Amygdala (tissue), 56 donors: ENCODE measurements at regions not wholly inside any gene's neighbourhood (a gene's known extent, or its start where the extent isn't known, plus 50 kb on each side); places are given as distances from the start of the nearest gene placed in this dataset.
"Not testable (repeated sequence)": the region's sequence is repeated elsewhere in the genome, so short reads cannot be mapped to it uniquely, and the experiment has no call there.

Source experiments
- DNase-seq, 56 donors: peaks; one replicate each; lab custom pipeline; 2025; lab: John Stamatoyannopoulos, UW

DNA sequence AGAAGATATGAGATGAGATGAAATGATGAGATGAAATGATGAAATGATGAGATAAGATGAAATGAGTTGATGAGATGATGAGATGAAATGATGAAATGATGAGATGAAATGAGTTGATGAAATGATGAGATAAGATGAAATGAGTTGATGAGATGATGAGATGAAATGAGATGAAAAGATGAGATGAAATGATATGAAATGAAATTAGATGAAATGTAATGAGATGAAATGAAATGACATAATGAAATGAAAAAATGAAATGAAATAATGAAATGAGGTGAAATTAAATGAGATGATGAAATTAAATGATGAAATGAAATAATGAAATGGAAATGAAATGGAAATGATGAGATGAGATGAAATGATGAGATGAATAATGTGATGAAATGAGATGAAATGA is 231.6 kb downstream of the GOLGA6L6 start:
- not testable (repeated sequence) for DNase-seq

DNA sequence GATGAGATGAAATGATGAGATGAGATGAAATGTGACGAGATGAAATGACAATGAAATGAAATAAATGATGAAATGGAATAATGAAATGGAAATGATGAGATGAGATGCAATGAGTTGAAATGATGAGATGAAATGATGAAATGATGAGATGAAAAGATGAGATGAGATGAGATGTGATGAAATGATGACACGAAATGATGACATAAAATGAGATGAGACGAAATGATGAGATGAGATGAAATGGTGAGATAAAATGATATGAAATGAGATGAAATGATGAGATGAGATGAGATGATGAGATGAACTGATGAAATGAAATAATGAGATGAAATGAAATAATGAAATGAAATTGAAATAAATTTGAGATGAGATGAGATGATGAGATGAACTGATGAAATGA is 232.2 kb downstream of the GOLGA6L6 start:
- DNase-seq = not testable (repeated sequence)

DNA sequence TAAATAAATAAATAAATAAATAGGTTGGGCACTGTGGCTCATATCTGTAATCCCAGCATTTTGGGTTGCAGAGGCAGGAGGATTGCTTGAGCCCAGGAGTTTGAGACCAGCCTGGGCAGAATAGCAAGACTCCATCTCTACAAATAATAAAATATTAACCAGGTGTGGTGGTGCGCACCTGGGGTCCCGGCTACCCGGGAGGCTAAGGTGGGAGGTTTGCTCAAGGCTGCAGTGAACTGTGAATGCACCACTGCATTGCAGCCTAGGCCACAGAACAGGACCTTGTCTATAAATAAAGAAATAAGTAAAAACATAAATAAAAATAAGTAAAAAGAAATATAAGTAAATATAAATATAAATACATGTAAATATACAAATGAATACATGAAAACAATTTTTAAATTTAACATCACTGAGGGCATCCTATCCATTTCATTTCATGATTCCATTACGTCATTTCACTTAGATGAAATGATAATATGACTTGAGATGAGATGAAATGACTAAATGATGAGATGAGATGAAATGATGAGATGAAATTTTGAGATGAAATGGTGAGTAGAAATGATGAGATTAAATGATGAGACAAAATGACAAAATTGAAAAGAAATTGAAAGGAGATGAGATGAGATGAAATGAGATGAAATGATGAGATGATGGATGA is 233.4 kb downstream of the GOLGA6L6 start:
- not testable (repeated sequence) for DNase-seq

GRCh38 chr15:20307137-20307536 is 234.5 kb downstream of the GOLGA6L6 start:
- DNase-seq = not testable (repeated sequence)

DNA sequence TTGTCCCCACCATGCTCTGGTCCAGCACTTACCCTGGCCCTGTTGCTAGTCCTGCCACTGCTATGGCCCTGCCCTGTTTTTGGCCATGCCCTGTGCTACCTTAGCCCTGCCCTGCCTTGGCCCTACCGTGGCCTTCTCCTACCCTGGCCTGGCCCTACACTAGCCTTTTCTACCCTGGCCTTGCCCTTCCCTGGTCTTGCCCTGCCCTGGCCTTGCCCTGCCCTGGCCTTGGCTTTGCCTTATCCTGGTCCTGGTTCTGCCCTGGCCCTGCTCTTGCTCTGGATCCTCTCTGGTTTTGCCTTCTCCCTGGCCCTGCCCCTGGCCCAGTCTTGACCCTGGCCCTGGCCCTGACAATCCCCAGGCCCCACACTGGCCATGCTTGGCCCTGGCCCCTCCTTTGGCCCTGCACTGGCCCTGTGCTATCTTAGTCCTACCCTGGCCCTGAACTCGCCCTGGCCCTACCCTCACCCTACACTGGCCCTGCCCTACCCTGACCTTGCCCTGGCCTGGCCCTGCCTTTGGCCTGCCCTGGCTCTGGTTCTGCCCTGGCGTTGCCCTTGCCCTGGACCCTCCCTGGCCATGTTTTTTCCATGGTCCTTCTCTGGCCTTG is 235.0 kb downstream of the GOLGA6L6 start:
- not testable (repeated sequence) for DNase-seq

DNA sequence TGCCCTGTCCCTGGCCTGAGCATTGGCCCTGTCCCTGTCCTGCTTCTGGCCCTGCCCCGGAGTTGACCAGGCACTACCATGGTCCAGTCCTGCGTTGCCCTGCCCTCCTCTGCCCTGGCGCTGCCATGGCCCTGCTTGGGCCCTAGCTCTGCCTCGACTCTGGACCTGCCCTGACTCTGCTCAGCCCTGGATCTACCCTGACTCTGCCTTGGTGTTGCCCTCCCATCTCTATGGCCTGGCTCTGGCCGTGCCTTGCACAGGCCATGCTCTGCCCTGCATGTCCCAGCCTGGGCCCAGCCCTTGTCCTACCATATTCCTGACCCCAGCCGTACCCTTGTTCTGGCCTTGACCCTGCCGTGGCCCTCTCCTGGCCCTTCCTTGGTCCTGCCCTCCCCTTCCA is 235.7 kb downstream of the GOLGA6L6 start:
- not testable (repeated sequence) for DNase-seq

- DNase-seq = not testable (repeated sequence)
Measured at GRCh38 chr15:20305015-20305465, 236.6 kb downstream of the GOLGA6L6 start.

GRCh38 chr15:20304282-20305014 is 237.2 kb downstream of the GOLGA6L6 start:
- not testable (repeated sequence) for DNase-seq

- DNase-seq = not testable (repeated sequence)
Measured at GRCh38 chr15:20303248-20304171, 238.1 kb downstream of the GOLGA6L6 start.

DNA sequence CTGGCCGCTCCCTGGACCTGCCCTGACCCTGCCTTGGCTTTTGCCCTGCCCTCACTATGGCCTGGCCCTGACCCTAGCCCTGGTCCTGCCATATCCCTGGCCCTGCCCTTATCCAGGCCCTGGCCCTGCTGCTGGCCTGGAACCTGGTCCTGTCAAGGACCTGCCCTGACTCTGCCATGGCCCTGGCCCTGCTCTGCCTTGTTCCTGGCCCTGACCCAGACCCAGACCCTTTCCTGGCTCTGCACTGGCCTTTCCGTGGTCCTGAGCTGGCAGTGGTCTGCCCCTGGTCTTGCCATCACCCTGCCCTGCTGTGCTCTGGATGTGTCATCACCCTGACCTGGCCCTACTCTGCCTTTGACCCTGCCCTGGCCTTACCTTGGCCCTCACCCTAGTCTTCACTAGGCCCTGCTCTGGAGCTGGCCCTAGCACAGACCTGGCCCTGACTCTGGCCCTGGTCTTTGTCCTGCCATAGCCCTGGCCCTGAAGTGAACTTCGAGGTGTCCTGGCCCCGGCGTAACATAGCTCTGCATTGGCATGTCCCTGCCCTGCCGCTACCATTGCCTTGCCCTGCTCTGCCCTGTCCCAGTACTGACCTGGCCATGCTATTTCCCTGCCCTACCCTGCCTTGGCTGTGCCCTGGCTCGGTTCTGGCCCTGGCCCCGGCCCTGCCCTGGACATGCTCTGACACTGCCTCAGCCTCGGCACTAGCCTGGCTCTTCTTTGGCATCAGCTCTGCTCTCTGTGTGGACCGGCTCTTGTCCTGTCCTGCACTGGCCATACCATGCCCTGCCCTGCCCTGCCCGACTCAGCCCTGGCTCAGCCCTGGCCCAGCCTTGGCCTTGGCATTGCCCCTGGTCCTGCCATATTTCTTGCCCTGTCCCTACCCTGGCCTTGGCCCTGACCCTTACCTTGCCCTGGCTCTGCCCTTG is 239.2 kb downstream of the GOLGA6L6 start:
- not testable (repeated sequence) for DNase-seq

DNA sequence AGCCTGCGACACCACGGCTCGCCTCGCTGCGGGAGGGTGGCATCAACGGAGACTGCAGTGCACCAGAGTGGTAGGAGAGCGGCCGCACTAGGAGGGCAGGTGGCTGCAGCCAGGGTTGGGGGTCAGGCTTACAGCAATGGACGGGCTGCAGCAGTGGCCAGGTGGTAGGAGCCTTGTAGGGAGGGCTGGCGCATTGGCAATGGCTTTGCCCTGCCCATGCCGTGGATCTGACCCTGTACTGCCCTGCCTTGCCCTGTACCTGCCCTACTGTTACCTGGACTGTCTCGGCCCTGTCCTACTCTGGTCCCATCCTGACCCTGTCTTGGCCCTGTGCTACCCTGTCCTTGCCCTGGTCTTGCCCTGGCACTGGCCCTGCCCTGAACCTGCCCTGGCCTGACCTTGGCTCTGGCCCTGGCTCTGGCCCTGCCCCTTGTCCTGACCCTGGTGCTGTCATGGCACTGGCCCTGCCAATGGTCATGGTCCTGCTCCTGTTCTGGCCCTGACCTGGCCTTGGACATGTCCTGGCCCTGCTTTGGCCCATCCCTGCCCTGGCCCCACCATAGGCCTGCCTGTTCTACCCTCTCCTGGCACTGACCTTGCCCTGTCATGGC is 240.0 kb downstream of the GOLGA6L6 start:
- not testable (repeated sequence) for DNase-seq

DNA sequence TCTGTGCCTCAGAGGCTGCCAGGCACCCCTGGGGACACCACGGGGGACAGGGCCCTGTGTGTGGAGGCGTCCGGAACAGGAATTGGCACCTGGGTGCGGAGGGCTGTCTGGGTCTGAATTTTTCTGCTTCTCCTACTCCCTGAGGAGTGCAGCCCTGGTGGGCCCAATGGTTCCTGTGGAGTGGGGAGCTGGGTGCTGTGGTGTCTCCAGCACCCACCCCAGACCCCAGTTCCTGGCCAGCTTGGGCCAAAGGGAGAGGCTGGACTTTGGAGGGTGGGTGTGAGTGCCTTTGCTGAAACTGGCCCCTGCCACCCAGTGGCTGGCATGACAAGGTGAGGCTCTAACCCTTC is 240.6 kb downstream of the GOLGA6L6 start:
- DNase-seq = not testable (repeated sequence)

DNA sequence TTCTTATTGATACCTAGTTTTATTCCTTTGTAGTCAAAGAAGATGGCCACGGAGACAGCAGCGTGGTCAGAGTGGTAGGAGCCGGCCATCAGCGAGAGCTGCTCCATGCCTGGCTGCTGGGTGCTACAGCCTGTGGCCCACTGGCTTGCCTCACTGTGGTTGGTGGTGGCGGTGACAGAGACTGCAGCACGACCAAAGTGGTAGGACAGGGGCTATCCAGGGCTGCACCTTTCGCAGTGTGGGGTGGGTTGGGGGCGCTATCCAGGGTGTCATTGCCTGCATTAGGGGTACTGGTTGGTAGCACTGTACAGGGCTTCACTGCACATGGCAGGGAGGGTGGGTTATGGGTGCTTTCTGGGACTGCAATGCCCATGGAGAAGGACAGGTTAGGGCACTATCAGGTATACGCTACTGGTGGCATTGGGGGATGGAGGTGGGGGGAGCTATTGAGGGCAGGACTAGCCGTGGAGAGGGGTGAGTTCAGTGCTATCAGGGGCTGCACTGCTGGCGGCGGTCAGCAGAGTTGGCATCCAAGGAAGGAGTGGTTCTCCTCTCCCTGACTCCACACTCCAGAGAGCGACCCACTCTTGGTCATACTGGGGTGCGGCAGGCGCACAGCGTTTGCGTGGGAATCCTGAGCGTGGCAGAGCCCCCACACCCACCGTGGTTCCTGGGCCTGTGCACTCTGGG is 241.1 kb downstream of the GOLGA6L6 start:
- DNase-seq = not testable (repeated sequence)

GRCh38 chr15:20297603-20298123 is 243.9 kb downstream of the GOLGA6L6 start:
- DNase-seq = not testable (repeated sequence)

DNA sequence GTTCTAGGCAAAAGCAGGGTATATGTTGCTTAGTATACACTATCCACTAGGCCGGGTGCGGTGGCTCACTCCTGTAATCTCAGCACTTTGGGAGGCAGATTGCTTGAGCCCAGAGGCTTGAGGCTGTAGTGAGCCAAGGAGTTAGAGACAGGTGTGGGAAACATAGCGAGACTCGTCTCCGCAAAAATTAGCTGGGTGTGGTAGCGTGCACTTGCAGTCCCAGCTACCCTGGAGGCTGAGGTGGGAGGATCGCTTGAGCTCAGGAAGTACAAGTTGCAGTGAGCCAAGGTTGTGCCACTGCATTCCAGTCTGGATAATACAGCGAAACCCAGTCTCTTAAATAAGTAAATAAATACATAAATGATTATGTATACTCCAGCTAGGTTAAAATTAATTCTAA is 245.3 kb downstream of the GOLGA6L6 start:
- not testable (repeated sequence) for DNase-seq

- DNase-seq = no peak
Measured at GRCh38 chr15:20295238-20295811, 246.3 kb downstream of the GOLGA6L6 start.

- no peak for DNase-seq
Measured at GRCh38 chr15:20294651-20295237, 246.9 kb downstream of the GOLGA6L6 start.
